Activated T-helper 1 cell treated with anti-CD3 and anti-CD28 coated beads, Interleukin-2, amount 50 U/mL, for 16 hours (primary cell): ENCODE measurements at regions not wholly inside any gene's neighbourhood (a gene's known extent, or its start where the extent isn't known, plus 50 kb on each side); places are given as distances from the start of the nearest gene placed in this dataset.
"Not testable (repeated sequence)": the region's sequence is repeated elsewhere in the genome, so short reads cannot be mapped to it uniquely, and the experiment has no call there.

Experiments used
- DNase-seq, 2 donors: peaks; one replicate each; pipeline ENCODE4 v3.0.0-alpha.2; 2020; ENCODE audit warnings: low read depth in 1 of 2, low spot score in 1 of 2

DNA sequence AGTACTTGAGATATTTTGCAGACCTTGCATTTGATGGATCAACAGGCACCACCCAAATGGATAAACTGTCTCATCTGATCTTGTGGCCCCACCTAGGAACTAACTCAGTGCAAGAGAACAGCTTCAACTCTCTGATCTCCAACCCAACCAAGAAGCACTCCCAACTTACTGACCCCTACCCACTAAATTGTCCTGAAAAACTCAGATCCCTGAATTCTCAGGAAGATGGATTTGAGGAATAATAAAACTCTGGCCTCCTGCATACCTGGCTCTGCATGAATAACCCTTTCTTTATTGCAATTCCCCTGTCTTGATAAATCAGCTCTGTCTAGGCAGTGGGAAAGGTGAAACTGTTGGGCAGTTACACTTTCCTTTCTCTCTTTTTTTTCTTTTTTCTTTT lies 247.9 kb downstream of the ZPLD1 start:
- DNase-seq = no peak

DNA sequence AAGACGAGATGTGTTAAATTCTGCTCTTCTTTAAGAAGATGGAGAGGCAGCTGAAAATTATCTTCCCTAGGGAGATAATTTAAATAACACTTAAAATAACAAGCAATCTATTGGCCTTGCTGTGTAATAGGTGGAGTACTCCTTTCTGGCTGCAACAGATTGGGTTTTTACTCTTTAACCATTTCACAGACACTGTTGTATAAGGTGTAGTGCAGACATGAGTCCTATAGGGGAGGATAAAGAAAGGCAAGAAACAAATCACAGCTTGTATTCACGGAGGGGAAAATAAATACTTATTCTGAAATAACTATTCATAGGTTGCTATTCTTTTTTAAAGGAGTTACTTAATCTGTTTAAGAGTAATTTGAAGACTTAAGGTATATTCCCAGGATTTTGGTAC lies 252.0 kb downstream of the ZPLD1 start:
- no peak for DNase-seq

DNA sequence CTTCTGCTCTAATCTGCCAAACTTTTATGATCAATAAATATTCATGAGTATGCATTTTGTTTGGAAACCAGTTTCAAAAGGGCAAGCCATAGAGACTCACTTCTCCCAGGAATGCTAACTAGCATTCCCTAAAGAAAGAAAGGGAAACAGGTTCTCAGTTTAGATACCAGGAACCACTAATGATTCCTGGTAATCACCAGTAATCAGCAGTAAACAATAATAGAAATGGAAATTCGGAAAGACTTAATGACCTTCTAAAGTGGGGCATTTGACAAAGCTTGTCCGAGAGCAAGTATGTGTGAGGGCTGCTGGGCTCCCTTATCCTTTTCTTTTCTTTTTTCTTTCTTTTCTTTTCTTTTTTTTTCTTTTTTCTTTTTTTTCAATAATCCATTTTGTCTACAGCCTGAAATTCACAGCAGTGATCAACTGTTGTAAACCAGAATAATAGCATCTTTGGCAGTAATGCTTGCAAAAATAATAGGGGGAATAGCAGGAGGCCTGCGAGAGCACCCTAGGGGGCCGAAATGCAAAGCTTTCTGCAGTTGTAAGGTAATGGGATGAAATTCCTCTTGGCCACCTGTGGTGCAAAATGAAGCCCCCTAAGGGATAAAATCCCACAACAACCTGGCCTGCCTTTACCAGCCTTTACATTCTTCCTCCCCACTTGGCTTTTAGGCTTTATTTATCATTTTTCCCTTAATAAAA lies 253.2 kb downstream of the ZPLD1 start:
- no peak for DNase-seq

DNA sequence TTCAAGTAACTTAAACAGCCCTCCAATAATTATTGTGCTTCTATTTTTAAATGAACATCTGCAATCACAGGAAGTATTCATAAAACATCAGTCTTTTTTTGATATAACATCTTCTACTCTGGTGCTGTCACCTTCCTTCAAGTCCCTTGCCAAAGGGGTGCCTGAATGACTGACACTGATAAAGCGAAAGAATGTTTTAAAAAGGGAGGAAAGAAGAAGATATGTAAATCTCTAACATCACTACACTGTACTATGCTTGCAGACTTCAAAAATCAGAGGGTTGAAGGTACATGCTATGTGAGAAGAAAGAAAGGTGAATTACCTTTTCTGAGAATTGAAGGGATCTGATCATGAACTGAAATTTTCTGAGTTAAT lies 253.7 kb downstream of the ZPLD1 start:
- no peak for DNase-seq

DNA sequence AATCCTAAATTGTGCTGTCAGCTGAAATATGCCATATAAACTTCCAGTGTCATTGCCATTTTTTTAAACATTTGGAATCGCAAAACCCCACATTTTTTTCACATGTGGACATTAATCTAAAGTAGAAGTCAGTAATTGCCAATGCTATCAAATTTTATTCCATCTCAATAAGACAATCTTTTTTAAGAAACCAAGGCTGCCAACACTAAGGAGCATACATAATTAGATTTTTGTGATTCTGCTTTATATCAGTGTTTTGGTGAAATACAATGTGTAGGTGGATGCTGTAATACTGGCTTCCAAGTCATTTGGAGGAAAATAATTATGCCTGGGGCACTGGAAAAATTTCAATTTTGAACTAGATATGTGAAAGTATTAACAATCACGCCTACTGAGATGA lies 256.7 kb downstream of the ZPLD1 start:
- DNase-seq = no peak

DNA sequence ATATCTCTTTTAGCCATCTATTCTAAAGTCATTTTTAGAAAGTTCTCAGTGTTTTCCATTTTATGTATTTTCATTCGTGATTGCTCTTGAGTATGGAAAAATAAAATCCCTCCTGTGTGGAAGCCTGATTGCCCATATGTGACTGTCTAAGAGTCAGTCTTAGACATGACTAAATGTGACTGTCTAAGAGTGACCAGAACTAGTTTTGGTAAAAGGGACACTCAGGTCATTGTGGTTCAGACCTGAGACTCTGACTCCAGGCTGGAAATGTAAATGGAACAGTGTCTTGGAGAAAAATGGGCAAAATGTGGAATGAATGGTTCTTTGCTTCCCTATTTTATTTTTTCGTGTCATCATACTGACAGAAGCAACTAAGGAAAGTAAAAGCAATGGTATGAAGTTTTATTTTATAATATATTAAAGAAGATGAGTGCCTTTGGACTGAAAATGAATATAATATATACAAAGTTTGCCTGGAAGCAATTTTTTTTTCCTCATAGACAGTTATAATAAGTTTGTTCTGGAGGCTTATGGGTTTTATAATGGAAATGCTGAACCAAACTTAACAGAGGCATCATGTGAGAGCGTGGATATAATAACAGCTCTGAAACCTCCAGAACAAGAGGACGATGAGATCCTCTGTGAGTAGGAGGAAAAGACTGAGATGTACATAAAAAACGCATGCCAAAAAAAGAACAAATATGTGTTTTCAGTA lies 264.4 kb downstream of the ZPLD1 start:
- no peak for DNase-seq

DNA sequence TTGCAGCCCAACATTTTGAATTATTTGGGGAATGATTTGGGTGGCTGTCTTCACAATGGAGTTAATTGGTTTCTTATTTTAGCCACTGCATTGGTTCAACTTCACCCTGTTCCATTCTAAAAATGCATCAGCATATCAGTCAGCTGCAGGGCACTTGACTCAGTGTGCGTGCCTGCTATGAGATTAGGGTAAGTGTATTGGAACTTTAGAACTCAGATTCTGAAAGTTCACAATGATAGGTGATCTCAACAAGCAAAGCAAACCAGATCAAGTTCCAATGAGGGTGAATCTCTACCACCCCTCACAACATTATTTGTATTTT lies 265.0 kb downstream of the ZPLD1 start:
- DNase-seq = no peak

DNA sequence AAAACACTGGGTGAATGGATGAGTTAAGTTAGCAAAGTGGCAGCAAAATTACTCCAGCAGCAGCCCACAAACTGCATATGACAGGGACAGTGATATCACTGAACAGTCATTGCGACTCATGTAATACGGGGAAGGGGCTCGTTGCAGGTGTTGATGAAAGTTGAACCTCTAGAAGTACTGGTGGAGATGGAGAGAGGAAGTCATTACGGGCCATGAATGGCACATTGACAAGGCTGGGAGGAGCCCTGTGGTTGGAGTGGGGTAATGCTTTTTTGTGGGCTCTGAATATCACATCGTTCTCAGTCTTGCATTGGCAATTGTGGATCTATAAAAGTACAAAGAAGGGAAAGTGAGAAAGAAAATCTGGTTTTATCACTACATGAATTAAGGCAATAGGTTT lies 278.1 kb downstream of the ZPLD1 start:
- no peak for DNase-seq

DNA sequence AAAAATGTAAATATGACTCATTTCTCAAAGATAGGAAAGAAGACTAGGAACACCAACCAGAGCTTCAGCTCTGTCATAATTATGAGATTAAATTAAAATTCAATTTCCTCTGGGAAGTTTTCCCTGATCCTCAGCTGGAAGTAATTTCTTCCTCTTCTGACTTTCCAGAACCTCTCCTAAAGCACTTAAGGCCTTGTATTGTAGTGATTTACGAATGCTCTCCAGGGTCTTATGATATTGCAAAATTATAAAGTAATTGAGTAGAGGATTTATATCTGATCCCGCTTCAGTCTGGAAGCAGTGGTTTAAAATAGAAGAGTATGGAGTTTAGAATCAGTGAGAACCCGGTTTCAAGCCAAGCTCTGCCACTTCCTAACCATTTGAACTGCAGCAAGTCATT lies 279.8 kb downstream of the ZPLD1 start:
- no peak for DNase-seq

DNA sequence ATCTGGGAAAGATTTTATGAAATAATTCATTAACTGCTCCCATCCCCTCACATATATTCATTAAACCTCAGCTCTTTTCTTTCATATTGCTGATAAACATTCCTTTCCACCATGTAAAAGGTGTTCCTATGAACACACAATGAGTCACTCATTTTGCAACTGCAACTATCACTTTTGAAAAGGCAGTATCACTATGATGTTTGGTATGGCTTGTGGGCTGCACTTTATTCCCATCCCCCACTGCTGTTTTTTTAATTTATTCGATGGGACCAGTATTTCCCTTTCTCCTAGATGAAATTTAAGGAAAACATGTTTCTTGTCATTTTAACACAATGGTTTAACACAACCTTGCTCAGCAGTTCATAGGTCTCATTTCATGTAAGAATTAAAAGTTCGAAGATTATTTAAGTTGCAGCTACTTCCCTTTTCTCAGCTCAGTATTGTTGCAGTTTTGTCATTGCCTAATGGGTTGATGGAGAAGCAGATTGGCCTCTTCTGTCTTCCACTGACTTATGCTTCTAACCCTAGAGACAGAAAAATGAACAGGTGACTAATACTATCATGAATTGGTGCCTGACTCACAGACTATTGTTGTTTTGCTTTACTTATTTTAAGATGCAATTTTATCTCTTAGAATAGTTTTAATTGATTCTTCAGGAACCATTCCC lies 280.3 kb downstream of the ZPLD1 start:
- no peak for DNase-seq

DNA sequence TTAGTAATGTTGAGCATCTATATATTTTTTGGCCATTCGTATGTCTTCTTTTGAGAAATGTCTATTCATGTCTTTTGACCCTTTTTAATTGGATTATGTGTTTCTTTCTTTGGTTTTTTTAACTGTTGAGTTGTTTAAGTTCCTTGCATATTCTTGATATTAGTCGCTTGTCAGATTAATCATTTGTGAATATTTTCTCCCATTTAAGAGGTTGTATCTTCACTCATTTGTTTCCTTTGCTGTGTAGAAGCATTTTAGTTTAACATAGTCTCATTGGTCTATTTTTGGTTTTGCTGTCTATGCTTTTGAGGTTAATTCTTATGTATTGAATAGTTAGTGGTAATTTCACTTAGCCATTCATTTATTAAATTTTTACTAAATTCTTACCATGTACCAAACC lies 283.8 kb downstream of the ZPLD1 start:
- no peak for DNase-seq

DNA sequence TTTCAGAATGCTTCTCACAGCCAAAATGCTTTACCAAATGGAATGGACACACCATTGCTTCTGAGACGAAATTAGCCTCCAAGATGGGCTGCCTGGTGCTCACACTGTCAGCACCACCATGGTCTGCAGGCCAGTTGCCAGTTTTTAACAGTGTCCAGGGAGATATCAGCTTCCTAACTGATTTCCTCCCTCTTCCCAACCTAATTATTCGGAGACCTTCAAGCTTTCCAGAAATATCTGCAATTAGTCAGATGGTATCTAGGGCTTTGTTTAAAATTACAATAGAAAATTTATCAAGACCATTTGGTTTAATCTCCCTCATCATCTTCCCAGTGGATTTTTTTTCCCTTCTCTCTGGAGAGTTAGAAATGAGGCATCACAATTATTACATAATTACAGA lies 287.5 kb downstream of the ZPLD1 start:
- DNase-seq = no peak

DNA sequence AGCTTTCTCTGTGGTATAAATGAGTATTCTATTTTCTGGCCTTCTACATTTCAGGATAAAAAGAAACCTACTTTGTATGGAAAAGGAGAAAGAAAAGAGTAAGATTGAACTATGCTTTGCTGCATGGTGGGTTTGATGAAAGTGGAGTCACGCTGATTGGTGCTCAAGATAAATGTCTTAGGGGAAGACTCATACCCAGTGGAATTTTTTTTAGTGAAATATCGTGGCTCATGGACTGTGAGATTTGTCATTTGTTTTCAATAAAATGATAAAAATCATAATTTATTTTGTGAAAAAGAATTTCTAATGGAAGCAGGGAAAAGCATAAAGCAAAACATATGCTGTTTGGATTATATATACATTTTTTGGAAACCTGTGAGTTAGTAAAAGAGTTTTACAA lies 292.5 kb downstream of the ZPLD1 start:
- no peak for DNase-seq

DNA sequence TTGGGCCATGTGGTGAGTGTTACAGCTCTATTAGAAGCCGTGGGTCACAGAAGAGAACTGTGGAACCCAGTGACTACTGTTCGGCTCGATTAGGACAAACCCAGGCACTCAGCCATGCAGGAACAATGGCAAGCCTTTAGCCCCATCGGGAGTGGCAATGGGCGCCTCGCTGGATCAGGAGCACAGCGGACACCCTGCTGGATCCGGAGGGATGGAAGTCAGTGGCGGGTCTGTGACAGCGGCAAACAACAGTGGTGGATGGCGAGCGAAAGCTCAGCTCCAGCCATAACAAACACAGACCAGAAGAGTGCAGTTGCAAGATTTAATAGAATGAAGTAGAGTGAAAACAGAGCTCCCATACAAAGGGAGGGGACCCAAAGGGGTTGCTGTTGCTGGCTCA lies 297.8 kb downstream of the ZPLD1 start:
- DNase-seq = not testable (repeated sequence)

DNA sequence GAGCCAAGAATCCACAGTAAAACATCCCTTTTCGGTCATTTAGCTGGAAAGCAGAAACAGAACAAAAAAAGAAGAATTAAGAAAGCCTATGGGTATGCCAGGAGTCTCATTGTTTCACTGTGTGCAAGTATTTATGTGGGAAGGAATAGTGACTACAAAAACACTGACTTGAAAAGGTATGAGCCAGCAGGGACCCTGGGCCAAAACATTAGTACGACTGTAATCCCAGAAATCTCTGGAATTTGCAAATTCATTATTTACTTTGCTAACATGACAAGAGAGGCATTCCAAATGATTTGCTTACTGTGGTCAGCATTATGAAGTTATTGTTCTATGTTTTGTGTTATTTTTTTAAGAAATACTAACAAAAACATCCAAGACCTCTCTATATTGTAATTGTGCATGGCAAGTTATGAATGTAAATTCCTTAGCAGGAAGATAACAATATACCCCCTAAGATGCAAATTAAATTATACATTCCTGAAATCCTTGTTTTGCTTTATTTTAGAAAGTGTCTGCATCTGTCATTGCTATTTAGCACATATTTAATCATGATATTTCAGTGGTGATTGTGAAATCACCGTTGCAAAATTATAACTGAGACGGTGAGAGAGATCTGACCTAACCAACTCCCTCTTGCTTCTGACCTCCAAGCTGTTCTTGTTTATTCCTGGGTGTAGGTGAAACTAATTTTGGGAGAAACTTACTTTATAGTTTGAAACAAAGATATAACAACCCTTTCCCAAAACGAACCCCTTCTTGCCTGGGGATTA lies 299.2 kb downstream of the ZPLD1 start:
- DNase-seq = no peak

DNA sequence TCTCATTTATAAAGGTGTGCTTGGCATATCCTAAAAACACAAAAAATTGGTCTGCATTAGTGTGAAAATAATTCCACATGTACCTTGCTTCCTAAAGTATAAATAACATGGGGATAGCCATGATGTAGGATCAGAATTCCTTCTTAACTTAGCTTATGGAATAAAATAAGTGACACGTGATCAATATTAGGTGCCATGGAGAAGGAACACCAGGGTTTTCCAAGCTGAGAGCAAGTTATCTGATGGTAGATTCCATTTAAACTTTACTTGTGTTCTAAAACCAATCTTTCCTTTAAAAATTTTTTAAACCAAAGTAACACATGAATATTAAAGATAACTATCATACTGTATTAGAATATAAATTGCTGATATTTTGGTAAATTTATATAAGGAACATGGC lies 300.5 kb downstream of the ZPLD1 start:
- no peak for DNase-seq

DNA sequence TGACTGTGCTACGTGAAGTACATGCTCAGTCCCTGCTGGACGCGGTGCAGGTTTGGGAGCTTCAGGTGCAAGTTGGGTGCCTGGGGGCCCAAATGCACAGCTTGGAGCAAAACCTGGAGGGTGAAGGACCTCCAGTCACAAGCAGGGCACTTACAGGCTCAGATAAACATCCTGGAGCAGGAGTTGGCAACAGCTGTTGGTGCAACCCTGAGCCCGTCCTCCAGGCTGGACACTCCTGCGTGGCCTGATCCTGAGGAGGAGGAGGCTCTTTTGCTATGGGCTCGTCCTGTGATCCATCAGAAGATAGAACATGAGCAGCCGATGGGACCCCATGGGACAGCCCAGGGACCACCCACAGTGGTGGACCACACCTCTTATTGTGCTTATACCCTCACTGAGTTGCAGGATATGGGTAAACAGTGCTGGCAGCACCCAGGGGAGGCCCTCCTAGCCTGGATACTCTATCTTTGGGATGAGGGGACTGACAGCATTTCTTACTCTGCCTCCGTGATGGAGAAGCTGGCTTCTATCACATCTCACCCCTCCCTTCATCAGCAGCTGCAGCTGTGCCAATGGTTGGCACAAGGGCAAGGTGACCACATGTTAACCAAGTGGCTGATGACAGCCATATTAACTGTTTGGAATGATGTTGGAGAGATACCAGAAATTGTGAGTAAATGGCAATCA lies 301.6 kb downstream of the ZPLD1 start:
- no peak for DNase-seq

DNA sequence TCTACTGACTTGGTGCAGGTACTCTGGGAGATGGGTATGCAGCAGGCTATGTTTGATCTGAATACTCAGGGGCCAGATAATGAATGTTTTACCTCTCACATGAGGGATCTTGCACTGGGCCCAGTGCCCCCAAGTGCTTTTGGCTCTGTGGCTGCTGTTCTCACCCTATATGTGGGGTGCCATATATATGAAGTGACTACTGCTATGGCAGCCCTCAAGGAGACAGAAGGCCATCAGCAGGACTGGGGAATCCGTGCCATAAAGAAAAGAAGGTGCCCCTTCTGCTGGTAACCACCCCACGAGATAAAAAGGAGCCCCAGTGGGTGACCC lies 302.1 kb downstream of the ZPLD1 start:
- no peak for DNase-seq

DNA sequence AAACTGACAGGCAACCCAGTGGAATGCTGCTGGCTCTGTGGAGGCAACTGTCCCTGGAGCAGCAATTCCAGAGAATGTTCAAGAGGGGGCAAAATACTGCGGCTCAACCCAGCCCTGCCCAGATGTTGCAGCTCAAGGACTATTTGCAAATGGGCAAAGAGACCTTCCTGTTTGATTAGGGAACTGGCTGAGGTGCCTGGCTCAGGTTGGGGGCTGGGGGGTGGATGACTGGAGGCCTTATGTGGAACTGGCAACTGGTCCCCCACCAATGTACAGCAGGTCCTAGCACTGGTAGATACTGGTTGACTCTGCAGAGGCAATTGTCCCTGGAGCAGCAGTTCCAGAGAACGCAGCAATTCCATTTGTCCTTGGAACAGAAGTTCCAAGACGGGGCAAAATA lies 302.5 kb downstream of the ZPLD1 start:
- DNase-seq = no peak

DNA sequence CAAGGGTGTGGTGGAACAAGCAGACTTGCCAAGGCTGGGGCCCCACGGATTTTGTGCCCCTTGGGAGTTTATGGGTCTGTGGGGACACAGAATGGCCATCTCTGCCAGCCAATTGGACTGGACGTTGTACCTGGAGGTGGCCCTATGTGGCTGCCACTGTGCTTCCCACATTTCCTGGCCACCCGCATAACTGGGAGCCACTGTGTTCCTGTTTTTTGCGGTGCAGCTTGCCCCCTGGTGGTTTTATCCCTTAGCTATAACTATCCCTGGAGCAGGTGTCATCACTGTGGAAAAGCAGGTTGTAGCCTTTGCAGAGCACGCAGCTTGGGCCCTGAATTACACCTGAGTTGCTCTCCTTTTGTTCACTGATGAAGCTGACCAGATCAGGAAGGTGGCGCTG lies 306.3 kb downstream of the ZPLD1 start:
- no peak for DNase-seq

DNA sequence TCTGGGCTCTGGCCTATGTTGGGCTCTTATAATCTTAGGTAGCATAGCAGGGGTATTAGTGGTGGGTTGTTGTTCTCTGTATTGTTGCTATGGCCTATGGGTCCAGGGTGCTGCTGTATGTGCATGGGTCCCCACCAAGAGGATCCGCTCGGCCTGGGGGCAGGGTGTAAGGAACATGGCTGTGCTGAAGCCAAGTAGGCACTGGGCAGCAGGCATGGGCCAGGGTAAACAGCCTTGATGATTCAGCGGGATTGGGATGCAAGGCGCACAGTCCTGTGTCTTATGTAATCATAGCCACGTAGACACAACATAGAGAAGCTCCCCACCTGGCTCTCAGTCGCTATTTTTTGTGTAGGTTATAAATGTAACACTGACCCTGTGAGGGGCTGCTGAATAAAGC lies 306.9 kb downstream of the ZPLD1 start:
- DNase-seq = no peak

DNA sequence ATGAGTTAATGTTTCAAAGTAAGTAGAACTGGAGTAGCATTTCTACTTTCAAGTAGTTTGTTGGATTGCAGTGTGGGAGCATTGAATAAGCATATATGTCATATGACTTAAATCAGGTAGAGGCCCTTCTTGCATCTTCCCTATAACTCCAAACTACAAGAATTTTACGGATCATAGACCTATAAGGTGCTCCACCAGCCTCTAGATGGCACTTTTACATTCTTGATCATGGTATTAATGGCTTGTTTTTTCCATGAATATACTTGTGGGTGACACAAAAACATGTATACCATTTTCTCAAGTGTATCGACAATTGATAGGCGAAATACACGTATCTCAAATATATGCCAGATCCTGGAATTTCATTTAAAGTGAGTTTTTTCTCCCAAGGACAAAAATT lies 311.1 kb downstream of the ZPLD1 start:
- no peak for DNase-seq
